ENCODE measurements at regions not wholly inside any gene's neighbourhood (a gene's known extent, or its start where the extent isn't known, plus 50 kb on each side); places are given as distances from the start of the nearest gene placed in this dataset.
A peak's percentile ranks its signal among the peaks of the same experiment; 100 is the strongest.

- Histone ChIP-seq H4K8ac (ENCODE audit: extremely low read depth, insufficient read depth, low read length) (no peak overlapping the region), H4K5ac (ENCODE audit: insufficient read length, low read depth, low read length) (no peak overlapping the region), H2BK20ac (ENCODE audit: low read length) (no peak overlapping the region), H2BK5ac (ENCODE audit: low read depth, low read length) (no peak overlapping the region; the same call in 1 of the 2 replicates), H3K4ac (replicated peaks; ENCODE audit: insufficient read length, low read depth, low read length) (no peak overlapping the region), H4K20me1 (replicated peaks in 1 of 2; ENCODE audit: control insufficient read depth in 1 of 2, insufficient read depth in 2 of 2, low read length in 2 of 2) (no peaks in the 10 kb centered on the region), H3K9ac (replicated peaks in 1 of 4; ENCODE audit: extremely low read depth in 1 of 4, low read depth in 3 of 4, low read length in 3 of 4) (no peak overlapping the region), H3K18ac (ENCODE audit: extremely low read depth, low read length) (no peak overlapping the region), H3K79me2 (ENCODE audit: control insufficient read depth in 1 of 2, insufficient read depth in 2 of 2, low read length in 2 of 2) (no peaks in the 10 kb centered on the region), H3K79me1 (ENCODE audit: low read depth, low read length) (no peaks in the 10 kb centered on the region), H3K23ac (ENCODE audit: insufficient read length) (no peak overlapping the region), H3K23me2 (ENCODE audit: low read depth, low read length) (no peaks in the 10 kb centered on the region), H3K4me1 (replicated peaks in 1 of 4; ENCODE audit: control insufficient read depth in 3 of 4, insufficient read depth in 4 of 4, low read length in 3 of 4) (peaks cover 0 to 6% (median 0%) of the 10 kb centered on the region in 4 experiments; a peak in 1 of 7 replicates), H3K36me3 (ENCODE audit: control insufficient read depth in 2 of 4, insufficient read depth in 4 of 4, low read length in 3 of 4) (no peaks in the 10 kb centered on the region), H4K91ac (replicated peaks; ENCODE audit: insufficient read length, low read length) (no peak overlapping the region), H2BK120ac (replicated peaks; ENCODE audit: low read depth, low read length) (no peak overlapping the region), H2BK12ac (ENCODE audit: low read depth, low read length) (no peak overlapping the region), H3K27me3 (replicated peaks in 1 of 4; ENCODE audit: control insufficient read depth in 3 of 4, extremely low read depth in 1 of 4, insufficient read depth in 3 of 4, low read length in 3 of 4) (no peaks in the 10 kb centered on the region), H3K14ac (ENCODE audit: insufficient read length) (no peak overlapping the region), H3K56ac (replicated peaks; ENCODE audit: insufficient read length, low read depth, low read length) (no peak overlapping the region), H3K4me2 (ENCODE audit: insufficient read depth in 1 of 2, low read depth in 2 of 2, low read length in 2 of 2) (no peak overlapping the region), H3K4me3 (ENCODE audit: extremely low read depth in 1 of 4, insufficient read depth in 2 of 4, low read depth in 3 of 4, low read length in 4 of 4) (no peak overlapping the region), H3K27ac (ENCODE audit: low read depth, low read length) (no peak overlapping the region), H2AFZ (ENCODE audit: low read length) (no peak overlapping the region; the same call in 1 of the 2 replicates), H2BK15ac (ENCODE audit: low read length) (no peak overlapping the region), H2AK5ac (ENCODE audit: low read depth, low read length) (no peak overlapping the region), H3K9me3 (ENCODE audit: insufficient read depth in 2 of 2, low read depth in 1 of 2, low read length in 1 of 2) (no peaks in the 10 kb centered on the region)
- FAIRE-seq, result peak; percentile 91
- 49% methylated on average over 11 of the region's 11 CpGs; no CpG with 5 or more reads in 1 of the 2 experiments for WGBS, 2 experiments (ENCODE audit: extremely low coverage in 1 of 2, insufficient coverage in 1 of 2, insufficient read length in 1 of 2, insufficient replicate concordance in 2 of 2, low coverage in 1 of 2, low lambda C conversion rate in 2 of 2, missing lambda C conversion rate in 1 of 2)
- ChIA-PET POLR2A (ENCODE audit: partially characterized antibody) (no interaction called here), CTCF (ENCODE audit: partially characterized antibody) (interaction anchor here (0.6 to 11.1 kb wide), 28 partner anchors 8 to 1452 kb away, joined by 3 to 167 read pairs (median 4); partner anchors contain the start of gene FBXL4)
- TF ChIP-seq CTCF (IDR thresholded peaks at IDR 0.05; ENCODE audit: control extremely low read depth in 1 of 3, insufficient read depth in 1 of 3, low read depth in 1 of 3, low read length in 3 of 3) (peak; percentile 72 to 92 (median 82)), JUND (IDR thresholded peaks at IDR 0.05; ENCODE audit: low read length) (no peak), RAD21 (IDR thresholded peaks at IDR 0.05 in 1 of 2, conservative IDR thresholded peaks at IDR 0.05 in 1 of 2; ENCODE audit: low read depth in 2 of 2, low read length in 2 of 2) (peak; percentile 65 to 71), ZNF274 (IDR thresholded peaks at IDR 0.05; ENCODE audit: borderline replicate concordance, extremely low read depth, low read length) (no peak), EP300 (IDR thresholded peaks at IDR 0.05; ENCODE audit: borderline replicate concordance in 1 of 2, low read depth in 2 of 2, low read length in 2 of 2) (no peak), TEAD4 (IDR thresholded peaks at IDR 0.05; ENCODE audit: low read depth, low read length) (0 out of 2 replicates have a peak, but pooled peaks have one; percentile 11), CREB1 (IDR thresholded peaks at IDR 0.05) (peak; percentile 80), NRF1 (IDR thresholded peaks at IDR 0.05; ENCODE audit: low read depth, low read length) (no peak), SAP30 (IDR thresholded peaks at IDR 0.05; ENCODE audit: insufficient read depth, insufficient replicate concordance, low read length) (no peak), KDM5A (IDR thresholded peaks at IDR 0.05; ENCODE audit: low read length) (no peak)
- DNase-seq (ENCODE audit: low read depth in 1 of 2, low spot score in 2 of 2), result peak; percentile 33 to 89
Measured at GRCh38 chr6:99151634-99152346, 197.7 kb downstream of the FAXC start.
